Stomach (tissue), 4 donors: ENCODE measurements at regions not wholly inside any gene's neighbourhood (a gene's known extent, or its start where the extent isn't known, plus 50 kb on each side); places are given as distances from the start of the nearest gene placed in this dataset.

Source experiments
- CTCF ChIP-seq, 7 experiments: fragments of 450-650 bp in 4 of 7; fragments of 200-600 bp in 3 of 7; sonication (generic) in 3 of 7; IDR thresholded peaks; one replicate each; pipeline ENCODE4 v1.5.1; 2016 to 2019; ENCODE audit warnings: antibody characterized with exemption in 7 of 7, control low read depth in 2 of 7, mild to moderate bottlenecking in 1 of 7
- POLR2AphosphoS5 ChIP-seq, 3 donors: sonication (generic); formaldehyde crosslinking; IDR thresholded peaks; one replicate each; pipeline ENCODE4 v1.6.1; 2016; ENCODE audit warnings: antibody characterized with exemption in 3 of 3

- no peak for TF ChIP-seq POLR2AphosphoS5 (IDR thresholded peaks at IDR 0.05)
- no peak for TF ChIP-seq CTCF (IDR thresholded peaks at IDR 0.05)
Observed at GRCh38 chr6:140561701-140562100, 1187.3 kb upstream of the CITED2 start.
